GM19395 (cell line): ENCODE measurements at regions not wholly inside any gene's neighbourhood (a gene's known extent, or its start where the extent isn't known, plus 50 kb on each side); places are given as distances from the start of the nearest gene placed in this dataset.
"Not testable (repeated sequence)": the region's sequence is repeated elsewhere in the genome, so short reads cannot be mapped to it uniquely, and the experiment has no call there.

ENCODE experiments used
- ATAC-seq: cut with Tn5 transposase; IDR thresholded peaks from one replicate; pipeline ENCODE4 v1.9.1; 2021; ENCODE audit warnings: mild to moderate bottlenecking, moderate library complexity; ENCODE audit not compliant: unreplicated experiment

GRCh38 chr18:60067426-60068210 is 167.8 kb downstream of the PMAIP1 start:
- ATAC-seq = no peak

GRCh38 chr18:60066219-60066975 is 166.6 kb downstream of the PMAIP1 start:
- ATAC-seq = no peak

GRCh38 chr18:60064271-60064670 is 164.5 kb downstream of the PMAIP1 start:
- no peak for ATAC-seq

GRCh38 chr18:60062831-60063230 is 163.0 kb downstream of the PMAIP1 start:
- ATAC-seq = not testable (repeated sequence)

- ATAC-seq = no peak
Measured at GRCh38 chr18:60062396-60062795, 162.6 kb downstream of the PMAIP1 start.

GRCh38 chr18:60060578-60060977 is 160.8 kb downstream of the PMAIP1 start:
- ATAC-seq = no peak

- ATAC-seq = no peak
Measured at GRCh38 chr18:60060026-60060425, 160.2 kb downstream of the PMAIP1 start.

GRCh38 chr18:60059216-60059615 is 159.4 kb downstream of the PMAIP1 start:
- ATAC-seq = no peak

GRCh38 chr18:60053747-60054304 is 154.0 kb downstream of the PMAIP1 start:
- no peak for ATAC-seq

GRCh38 chr18:60050821-60051220 is 151.0 kb downstream of the PMAIP1 start:
- no peak for ATAC-seq

GRCh38 chr18:60049172-60049571 is 149.4 kb downstream of the PMAIP1 start:
- ATAC-seq = no peak

- no peak for ATAC-seq
Measured at GRCh38 chr18:60047556-60047955, 147.8 kb downstream of the PMAIP1 start.

- ATAC-seq = no peak
Measured at GRCh38 chr18:60044290-60045006, 144.7 kb downstream of the PMAIP1 start.

- ATAC-seq = no peak
Measured at GRCh38 chr18:60040971-60041370, 141.2 kb downstream of the PMAIP1 start.

- no peak for ATAC-seq
Measured at GRCh38 chr18:60038731-60039130, 138.9 kb downstream of the PMAIP1 start.

- no peak for ATAC-seq
Measured at GRCh38 chr18:60027397-60027796, 127.6 kb downstream of the PMAIP1 start.

- no peak for ATAC-seq
Measured at GRCh38 chr18:60024857-60025256, 125.1 kb downstream of the PMAIP1 start.

GRCh38 chr18:60024345-60024744 is 124.5 kb downstream of the PMAIP1 start:
- no peak for ATAC-seq

- ATAC-seq = no peak
Measured at GRCh38 chr18:60022671-60023276, 123.0 kb downstream of the PMAIP1 start.

GRCh38 chr18:60021556-60021955 is 121.8 kb downstream of the PMAIP1 start:
- no peak for ATAC-seq
